GM21381 (cell line): ENCODE measurements at regions not wholly inside any gene's neighbourhood (a gene's known extent, or its start where the extent isn't known, plus 50 kb on each side); places are given as distances from the start of the nearest gene placed in this dataset.

Experiments
- ATAC-seq: cut with Tn5 transposase; IDR thresholded peaks from one replicate; pipeline ENCODE4 v1.9.1; 2021; ENCODE audit warnings: mild to moderate bottlenecking, moderate library complexity; ENCODE audit not compliant: unreplicated experiment

- ATAC-seq: no peak
Measured at GRCh38 chr12:18898470-18898869, 160.6 kb downstream of the CAPZA3 start.

DNA sequence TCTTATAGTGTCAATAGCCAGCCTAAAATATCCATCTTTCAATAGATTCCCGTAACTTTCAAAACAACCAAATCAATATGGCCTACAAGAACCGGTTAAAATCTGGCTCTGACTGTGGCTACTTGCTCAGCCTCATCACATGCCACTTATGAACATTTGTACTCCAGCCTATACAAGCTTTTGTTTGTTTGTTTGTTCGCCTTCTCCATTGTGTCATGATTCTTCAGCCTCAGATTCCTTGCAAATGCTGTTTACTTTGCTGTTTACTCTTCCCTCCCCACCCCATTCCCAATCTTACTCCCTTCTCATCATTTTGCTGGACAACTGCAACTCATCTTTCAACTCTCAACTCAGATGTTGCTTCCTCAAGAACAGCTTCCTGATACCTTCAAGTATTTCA lies 161.2 kb downstream of the CAPZA3 start:
- no peak for ATAC-seq

DNA sequence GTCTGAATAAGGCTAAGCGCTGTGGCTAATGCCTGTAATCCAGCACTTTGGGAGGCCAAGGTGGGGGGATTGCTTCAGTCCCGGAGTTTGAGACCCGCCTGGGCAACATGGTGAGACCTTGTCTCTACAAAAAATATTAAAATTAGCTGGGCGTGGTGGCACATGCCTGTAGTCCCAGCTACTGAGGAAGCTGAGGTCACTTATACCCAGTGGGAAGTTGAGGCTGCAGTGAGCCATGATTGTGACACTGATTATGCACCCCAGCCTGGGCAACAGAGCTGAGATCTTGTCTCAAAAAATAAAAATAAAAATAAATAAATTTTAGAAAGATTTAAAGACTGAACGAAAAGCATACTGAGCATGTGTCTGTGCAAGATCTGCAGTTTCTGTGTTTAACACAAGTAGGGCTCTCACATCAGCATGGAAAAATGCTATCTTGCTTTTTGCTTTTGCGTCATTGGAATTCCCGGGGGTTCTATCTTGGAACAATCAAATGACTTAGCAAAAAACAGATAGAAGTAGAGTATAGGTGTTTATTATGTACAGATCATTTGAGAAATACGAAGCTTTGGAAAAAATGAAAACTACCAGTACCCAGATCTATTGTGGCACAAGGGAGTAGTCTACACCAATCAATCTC lies 161.9 kb downstream of the CAPZA3 start:
- no peak for ATAC-seq

DNA sequence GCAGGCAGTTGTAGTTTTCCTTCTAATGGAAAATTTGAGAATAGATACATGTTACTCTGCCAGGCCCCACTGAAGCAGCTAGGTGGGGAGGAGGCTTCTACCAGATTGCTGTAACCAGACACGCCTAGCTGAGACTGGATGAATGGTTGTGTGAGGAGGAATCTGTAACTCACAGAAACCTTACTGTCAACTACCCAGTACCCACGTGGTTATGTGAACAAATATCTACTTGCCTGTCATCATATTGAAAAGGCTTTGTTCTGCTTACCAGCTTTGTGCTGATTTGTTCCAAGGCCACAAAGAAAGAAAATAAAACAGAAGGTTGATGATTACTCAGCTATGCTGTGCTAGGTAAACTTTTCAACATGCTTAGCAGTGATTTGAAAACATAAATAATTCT lies 167.2 kb downstream of the CAPZA3 start:
- ATAC-seq: no peak

DNA sequence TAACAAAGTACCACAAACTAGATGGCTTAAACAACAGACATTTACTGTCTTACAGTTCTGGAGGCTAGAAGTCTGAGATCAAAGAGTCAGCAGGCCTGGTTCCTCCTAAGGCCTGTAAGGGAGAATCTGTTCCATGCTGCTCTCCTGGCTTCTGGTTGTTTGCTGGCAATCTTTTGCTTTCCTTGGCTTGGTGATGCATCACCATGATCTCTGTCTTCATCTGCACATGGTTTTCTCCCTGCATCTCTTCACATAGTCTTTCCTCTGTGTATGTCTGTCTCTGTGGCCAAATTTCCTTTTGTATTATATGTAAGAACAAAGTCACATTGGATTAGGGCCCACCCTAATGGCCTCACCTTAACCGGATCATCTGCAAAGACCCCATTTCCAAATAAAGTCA lies 168.5 kb downstream of the CAPZA3 start:
- no peak for ATAC-seq

DNA sequence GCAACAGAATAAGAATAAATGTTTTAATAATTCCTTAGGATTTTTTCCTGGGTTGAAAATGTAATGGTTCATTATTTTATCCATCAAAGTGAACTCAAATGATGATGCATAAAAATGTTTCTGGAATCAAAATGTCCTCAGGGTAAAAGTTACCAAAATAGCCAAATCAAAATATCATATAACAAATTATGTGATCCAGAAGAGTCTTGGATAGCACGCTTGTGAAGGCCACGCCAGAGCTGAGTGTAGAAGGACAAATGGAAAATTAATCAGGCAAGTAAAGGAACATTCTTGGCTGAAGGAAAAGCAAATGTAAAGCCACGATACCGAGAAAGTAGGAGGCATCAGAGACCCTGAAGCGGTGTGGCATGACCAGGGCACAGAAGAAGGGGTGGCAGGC lies 169.2 kb downstream of the CAPZA3 start:
- ATAC-seq: no peak

DNA sequence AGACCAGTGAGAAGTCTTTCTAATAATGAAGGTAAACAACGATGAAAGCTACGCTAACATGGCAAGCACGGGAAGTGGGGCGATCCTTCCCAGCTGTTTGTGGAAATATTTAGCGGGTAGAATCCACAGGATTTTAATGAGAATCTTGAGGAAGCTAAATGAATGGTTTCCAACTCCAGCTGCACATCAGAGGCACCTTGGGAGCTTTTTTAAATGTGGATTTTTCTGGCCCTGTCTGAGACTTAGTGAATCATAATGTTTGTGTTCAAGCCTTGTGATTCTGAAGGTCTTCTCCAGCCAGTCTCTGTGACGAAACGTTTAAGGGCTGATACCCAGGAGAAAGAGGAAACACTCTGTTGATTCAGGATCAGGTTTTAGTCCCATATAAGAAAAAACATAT lies 169.8 kb downstream of the CAPZA3 start:
- ATAC-seq: no peak

GRCh38 chr12:18908191-18908590 lies 170.3 kb downstream of the CAPZA3 start:
- no peak for ATAC-seq

- ATAC-seq: no peak
Measured at GRCh38 chr12:18919871-18920511, 182.1 kb downstream of the CAPZA3 start.

DNA sequence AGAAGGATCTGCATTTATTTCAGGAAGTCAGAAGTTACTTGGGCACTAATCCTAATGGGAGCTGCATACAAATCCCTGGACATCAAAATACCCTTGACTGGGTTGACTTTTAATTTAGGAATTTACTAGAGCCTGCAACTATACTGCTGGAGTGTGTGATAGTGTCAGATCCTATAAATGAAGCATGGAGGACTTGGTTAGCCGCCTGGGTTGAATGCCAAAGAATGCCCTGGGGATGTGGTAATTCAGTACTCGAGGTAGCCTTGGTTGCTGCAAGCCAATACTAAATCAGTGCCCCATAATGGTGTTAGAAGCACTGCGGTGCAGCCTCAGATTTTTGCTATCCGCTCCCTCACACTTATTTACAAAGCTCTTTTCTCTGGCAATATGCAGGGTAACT lies 184.9 kb downstream of the CAPZA3 start:
- ATAC-seq: no peak

DNA sequence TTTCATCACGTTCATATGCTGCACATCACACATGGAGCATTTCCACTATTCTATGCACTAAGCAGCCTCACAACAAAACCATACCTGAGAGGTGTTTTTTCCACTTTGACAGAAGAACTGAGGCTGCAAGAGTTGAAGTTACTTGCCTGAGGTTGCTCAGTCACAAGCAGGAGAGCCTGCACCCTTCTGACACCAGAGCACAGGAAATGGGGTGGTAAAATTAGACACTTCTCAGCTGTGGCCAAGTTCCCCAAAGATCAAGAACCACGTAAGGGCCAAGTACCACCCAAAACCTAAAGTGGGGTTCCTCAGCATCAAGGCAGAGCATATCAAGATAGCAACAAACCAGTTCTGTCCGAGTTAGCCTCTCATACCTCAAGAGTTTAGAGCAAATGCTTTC lies 185.8 kb downstream of the CAPZA3 start:
- ATAC-seq: no peak

DNA sequence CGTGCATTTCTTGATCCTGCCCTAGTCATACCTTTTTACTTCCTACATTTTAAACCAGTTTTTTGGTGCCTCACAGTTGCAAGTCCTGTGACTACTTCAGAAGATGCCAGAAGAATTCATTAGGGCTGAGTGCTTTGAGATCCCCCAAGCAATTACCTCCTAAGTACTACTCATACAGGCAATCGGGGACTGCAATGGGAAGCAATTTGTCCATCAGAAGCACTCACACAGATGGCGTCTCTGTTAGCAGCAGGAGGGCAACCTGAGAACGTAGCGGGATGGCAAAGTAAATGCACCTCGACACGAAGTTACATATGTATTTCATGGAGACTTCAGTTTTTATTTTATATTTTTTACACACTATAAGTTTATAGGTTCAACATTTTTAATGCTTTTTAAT lies 188.3 kb downstream of the CAPZA3 start:
- ATAC-seq: no peak

GRCh38 chr12:18932211-18932610 lies 194.3 kb downstream of the CAPZA3 start:
- ATAC-seq: no peak

- ATAC-seq: no peak
Measured at GRCh38 chr12:18932715-18933114, 194.8 kb downstream of the CAPZA3 start.

GRCh38 chr12:18935371-18935965 lies 194.1 kb upstream of the PLEKHA5 start:
- ATAC-seq: no peak

- ATAC-seq: no peak
Measured at GRCh38 chr12:18939051-18939450, 190.5 kb upstream of the PLEKHA5 start.

DNA sequence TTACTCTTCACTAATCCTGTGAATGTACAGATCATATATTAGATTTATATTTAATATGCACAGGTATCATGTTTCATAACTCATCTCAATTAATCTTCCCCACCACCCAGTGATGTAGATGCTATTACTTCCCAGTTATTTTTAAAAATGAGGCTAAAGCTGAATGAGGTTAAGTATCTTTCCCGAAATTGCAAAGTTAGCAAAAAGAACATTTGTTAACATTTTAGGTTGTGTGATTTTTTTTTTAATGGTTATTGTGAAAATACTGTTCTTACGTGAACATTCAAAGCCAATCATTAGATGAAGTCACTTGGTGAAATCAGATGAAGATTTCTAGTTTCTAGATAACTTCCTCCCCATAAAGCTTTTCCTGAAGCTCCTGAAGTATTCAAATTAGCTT lies 186.9 kb upstream of the PLEKHA5 start:
- no peak for ATAC-seq

- no peak for ATAC-seq
Measured at GRCh38 chr12:18943200-18943599, 186.3 kb upstream of the PLEKHA5 start.

- no peak for ATAC-seq
Measured at GRCh38 chr12:18946106-18946505, 183.4 kb upstream of the PLEKHA5 start.

DNA sequence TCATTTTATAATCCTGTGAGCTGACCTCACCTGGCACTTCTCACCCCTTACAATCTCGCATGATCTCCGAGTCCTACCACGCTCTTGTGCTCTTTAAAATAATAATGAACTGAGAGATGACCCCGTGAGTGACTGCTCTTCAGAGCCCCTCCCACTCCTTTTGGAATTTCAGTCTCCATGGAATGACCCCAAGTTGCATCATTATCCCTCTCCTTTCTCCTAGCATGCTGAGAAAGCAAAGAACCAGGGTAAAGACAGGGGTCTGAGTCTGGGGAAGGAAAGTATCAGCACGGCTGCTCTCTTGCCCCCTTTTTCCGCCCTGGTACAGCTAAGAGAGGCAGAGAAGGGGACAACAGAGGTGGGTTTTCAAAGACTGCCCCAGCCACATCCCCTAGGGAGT lies 178.3 kb upstream of the PLEKHA5 start:
- no peak for ATAC-seq

DNA sequence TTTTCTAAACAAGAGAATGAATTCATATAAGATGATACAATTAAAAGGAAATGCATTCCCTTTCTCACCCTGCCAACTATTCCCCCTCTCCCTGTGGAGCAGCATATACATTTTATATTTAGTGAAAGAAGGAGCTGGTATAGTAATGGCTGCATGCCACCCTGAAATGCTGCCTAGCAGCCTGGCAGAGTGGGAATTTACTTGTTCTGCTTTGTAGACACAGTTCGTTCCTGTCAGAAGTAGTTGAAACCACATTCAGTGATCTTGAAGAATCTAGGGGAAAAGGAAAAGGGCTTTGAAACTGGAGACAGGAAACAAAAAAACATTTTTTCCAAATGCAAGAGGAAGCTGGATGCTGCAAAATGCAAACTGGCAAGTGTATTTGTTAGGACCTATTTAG lies 176.0 kb upstream of the PLEKHA5 start:
- no peak for ATAC-seq

GRCh38 chr12:18955594-18955993 lies 173.9 kb upstream of the PLEKHA5 start:
- no peak for ATAC-seq

- no peak for ATAC-seq
Measured at GRCh38 chr12:18965203-18965602, 164.3 kb upstream of the PLEKHA5 start.
